Mesendoderm (in vitro differentiated cells): ENCODE measurements at regions not wholly inside any gene's neighbourhood (a gene's known extent, or its start where the extent isn't known, plus 50 kb on each side); places are given as distances from the start of the nearest gene placed in this dataset.

ENCODE experiments used
- DNase-seq: peaks from one replicate; pipeline ENCODE4 v3.0.0; 2013
- H2AK5ac ChIP-seq: 2 replicates; pipeline ENCODE4 v1.6.1; 2013; ENCODE audit warnings: low read length, inconsistent platforms
- H2BK120ac ChIP-seq: 2 replicates; pipeline ENCODE4 v1.6.1; 2013; ENCODE audit warnings: low read depth, mild to moderate bottlenecking, low read length, moderate library complexity, mixed read lengths
- H2BK15ac ChIP-seq: replicated peaks from 2 replicates; pipeline ENCODE4 v1.6.1; 2013; ENCODE audit warnings: low read depth, mild to moderate bottlenecking, moderate library complexity
- H2BK5ac ChIP-seq: 2 replicates; pipeline ENCODE4 v1.6.1; 2013; ENCODE audit warnings: low read length, inconsistent platforms
- H3K18ac ChIP-seq: 2 replicates; pipeline ENCODE4 v1.6.1; 2013; ENCODE audit warnings: mild to moderate bottlenecking, low read length, mixed read lengths
- H3K23ac ChIP-seq: one replicate; pipeline ENCODE4 v1.6.1; 2013; ENCODE audit warnings: low read length
- H3K27ac ChIP-seq: 2 replicates; pipeline ENCODE4 v1.5.1; 2013; ENCODE audit warnings: low read depth, mild to moderate bottlenecking, inconsistent platforms, low read length, moderate library complexity
- H3K27me3 ChIP-seq: 2 replicates; pipeline ENCODE4 v1.6.1; 2013; ENCODE audit warnings: low read length, control low read depth, mild to moderate bottlenecking, inconsistent platforms; ENCODE audit not compliant: insufficient read depth, poor library complexity
- H3K36me3 ChIP-seq: 2 replicates; pipeline ENCODE4 v1.6.1; 2013; ENCODE audit warnings: low read length, inconsistent platforms; ENCODE audit not compliant: control insufficient read depth, insufficient read depth
- H3K4ac ChIP-seq: one replicate; pipeline ENCODE4 v1.6.1; 2013; ENCODE audit warnings: low read depth, mild to moderate bottlenecking, low read length, moderate library complexity
- H3K4me1 ChIP-seq: 2 replicates; pipeline ENCODE4 v1.6.1; 2013; ENCODE audit warnings: low read depth, low read length, inconsistent platforms; ENCODE audit not compliant: control insufficient read depth
- H3K4me2 ChIP-seq: 2 replicates; pipeline ENCODE4 v1.6.1; 2013; ENCODE audit warnings: low read length
- H3K4me3 ChIP-seq: 2 replicates; pipeline ENCODE4 v1.5.1; 2013; ENCODE audit warnings: mild to moderate bottlenecking, low read length
- H3K56ac ChIP-seq: one replicate; pipeline ENCODE4 v1.6.1; 2013; ENCODE audit warnings: low read length
- H3K79me1 ChIP-seq: 2 replicates; pipeline ENCODE4 v1.6.1; 2013; ENCODE audit warnings: low read length, inconsistent platforms
- H3K79me2 ChIP-seq: 2 replicates; pipeline ENCODE4 v1.6.1; 2013; ENCODE audit warnings: mild to moderate bottlenecking, low read length; ENCODE audit not compliant: control insufficient read depth, insufficient read depth
- H3K9ac ChIP-seq: 2 replicates; pipeline ENCODE4 v1.6.1; 2013; ENCODE audit warnings: low read length, inconsistent platforms
- H4K5ac ChIP-seq: one replicate; pipeline ENCODE4 v1.6.1; 2013; ENCODE audit warnings: low read length
- H4K8ac ChIP-seq: one replicate; pipeline ENCODE4 v1.6.1; 2013; ENCODE audit warnings: low read depth, mild to moderate bottlenecking, control low read depth, low read length, moderate library complexity
- WGBS: extraction: QIAGEN DNeasy Blood & Tissue Kit; methylation state at CpG from one replicate; pipeline ENCODE4 v1.1.7; 2013; ENCODE audit warnings: low lambda C conversion rate, missing lambda C conversion rate; ENCODE audit not compliant: insufficient coverage; ENCODE audit errors: extremely low coverage; 5-methylcytosine and 5-hydroxymethylcytosine counted together

DNA sequence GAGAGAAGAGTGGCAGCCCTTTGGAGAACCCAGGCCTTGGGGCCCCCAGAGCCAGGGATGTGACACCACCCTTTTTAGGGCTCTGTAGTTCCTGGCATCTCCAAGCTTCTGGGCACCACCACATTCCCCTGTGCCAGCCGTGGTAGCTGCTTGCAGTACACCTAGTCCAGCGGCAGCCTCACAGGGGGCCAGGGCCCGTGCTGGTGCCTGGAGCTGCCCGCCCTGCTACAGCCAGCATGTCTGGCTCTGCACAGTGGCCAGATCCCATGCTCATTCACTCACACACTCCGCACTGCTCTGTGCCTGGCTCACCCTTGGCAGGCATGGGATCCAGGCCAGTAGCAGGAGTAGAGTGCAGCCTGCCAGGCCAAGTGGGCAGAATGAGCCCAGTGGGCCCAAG, 351.6 kb upstream of the TMCO5A start:
- no peak overlapping the region for H3K9ac ChIP-seq
- H4K8ac ChIP-seq, result no peak overlapping the region
- H3K4ac ChIP-seq, result no peak overlapping the region
- H3K23ac ChIP-seq, result no peak overlapping the region
- no peaks in the 10 kb centered on the region for H3K79me2 ChIP-seq
- no peaks in the 10 kb centered on the region for H3K79me1 ChIP-seq
- H2AK5ac ChIP-seq, result no peak overlapping the region
- no peak overlapping the region for H3K18ac ChIP-seq
- H3K4me1 ChIP-seq, result no peaks in the 10 kb centered on the region
- no peaks in the 10 kb centered on the region for H3K36me3 ChIP-seq
- no CpG with 5 or more reads among the region's 5 CpGs for WGBS
- H3K56ac ChIP-seq, result no peak overlapping the region
- H3K4me3 ChIP-seq, result no peak overlapping the region
- no peak overlapping the region for H2BK5ac ChIP-seq
- no peak overlapping the region for H2BK120ac ChIP-seq
- H3K4me2 ChIP-seq, result no peak overlapping the region
- H2BK15ac ChIP-seq, result no peak overlapping the region
- no peak overlapping the region for H4K5ac ChIP-seq
- no peaks in the 10 kb centered on the region for H3K27me3 ChIP-seq
- no peak for DNase-seq
- no peak overlapping the region for H3K27ac ChIP-seq

DNA sequence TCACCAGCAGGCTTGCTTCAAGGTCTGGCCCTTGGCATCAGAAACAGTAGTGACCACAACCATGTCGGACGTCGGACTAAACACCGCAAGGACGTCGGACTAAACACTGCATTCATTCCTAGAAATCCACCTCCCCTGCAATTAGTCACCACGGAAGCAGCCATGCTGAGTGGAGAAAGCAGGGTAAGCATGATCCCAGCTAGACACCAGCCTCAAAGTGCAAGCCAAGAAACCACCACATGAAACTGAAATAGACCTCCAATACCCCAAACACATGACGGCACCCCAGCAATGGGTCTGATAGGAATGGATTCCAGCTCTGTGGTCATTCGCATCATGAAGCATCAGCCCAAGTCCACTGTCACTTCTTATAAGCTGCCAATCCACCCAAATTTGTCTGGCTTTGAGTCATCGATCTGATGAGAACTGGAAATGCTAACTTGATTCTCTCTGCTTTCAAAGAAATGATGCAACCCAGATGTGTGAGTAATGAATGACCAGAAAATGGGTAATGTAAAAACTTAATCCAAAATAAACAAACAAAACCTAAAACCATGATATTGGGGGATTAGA, 348.3 kb upstream of the TMCO5A start:
- Histone ChIP-seq H3K27me3 (no peaks in the 10 kb centered on the region), H4K8ac (no peak overlapping the region), H3K36me3 (no peaks in the 10 kb centered on the region), H2BK15ac (no peak overlapping the region), H2AK5ac (no peak overlapping the region), H3K9ac (no peak overlapping the region), H3K23ac (no peak overlapping the region), H3K4me3 (no peak overlapping the region), H3K79me2 (no peaks in the 10 kb centered on the region), H2BK120ac (no peak overlapping the region), H3K79me1 (no peaks in the 10 kb centered on the region), H3K4me1 (no peaks in the 10 kb centered on the region), H2BK5ac (no peak overlapping the region), H3K18ac (no peak overlapping the region), H3K27ac (no peak overlapping the region), H3K4me2 (no peak overlapping the region), H4K5ac (no peak overlapping the region), H3K56ac (no peak overlapping the region), H3K4ac (no peak overlapping the region)
- no peak for DNase-seq
- WGBS, result no CpG with 5 or more reads among the region's 10 CpGs

DNA sequence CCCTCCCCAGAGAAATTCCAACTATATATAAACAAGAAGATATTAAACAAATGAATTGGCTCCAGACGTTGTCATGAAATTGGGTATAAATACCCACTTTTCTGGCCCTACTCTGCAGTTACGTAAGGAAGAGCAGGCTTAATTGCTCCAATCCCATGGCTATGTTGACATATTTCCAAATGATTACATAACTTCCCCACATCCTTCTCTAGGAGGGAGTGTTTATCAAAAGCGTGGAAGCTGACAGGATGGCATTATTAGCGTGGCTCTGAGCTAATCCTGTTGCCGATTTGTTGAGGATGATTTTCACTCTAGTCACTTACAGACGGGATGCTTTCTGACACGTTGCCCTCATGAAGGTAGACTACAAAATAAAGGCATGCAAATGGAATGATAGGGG, 347.5 kb upstream of the TMCO5A start:
- H2BK15ac ChIP-seq, result no peak overlapping the region
- no peak for DNase-seq
- no peak overlapping the region for H4K5ac ChIP-seq
- H3K18ac ChIP-seq, result no peak overlapping the region
- H3K23ac ChIP-seq, result no peak overlapping the region
- H3K4me3 ChIP-seq, result no peak overlapping the region
- no peaks in the 10 kb centered on the region for H3K79me2 ChIP-seq
- no CpG with 5 or more reads among the region's 7 CpGs for WGBS
- no peak overlapping the region for H3K4ac ChIP-seq
- H2BK5ac ChIP-seq, result no peak overlapping the region
- no peak overlapping the region for H3K27ac ChIP-seq
- no peak overlapping the region for H2AK5ac ChIP-seq
- H2BK120ac ChIP-seq, result no peak overlapping the region
- H3K36me3 ChIP-seq, result no peaks in the 10 kb centered on the region
- H3K4me2 ChIP-seq, result no peak overlapping the region
- no peaks in the 10 kb centered on the region for H3K4me1 ChIP-seq
- no peaks in the 10 kb centered on the region for H3K79me1 ChIP-seq
- no peak overlapping the region for H4K8ac ChIP-seq
- H3K27me3 ChIP-seq, result no peaks in the 10 kb centered on the region
- H3K9ac ChIP-seq, result no peak overlapping the region
- no peak overlapping the region for H3K56ac ChIP-seq

DNA sequence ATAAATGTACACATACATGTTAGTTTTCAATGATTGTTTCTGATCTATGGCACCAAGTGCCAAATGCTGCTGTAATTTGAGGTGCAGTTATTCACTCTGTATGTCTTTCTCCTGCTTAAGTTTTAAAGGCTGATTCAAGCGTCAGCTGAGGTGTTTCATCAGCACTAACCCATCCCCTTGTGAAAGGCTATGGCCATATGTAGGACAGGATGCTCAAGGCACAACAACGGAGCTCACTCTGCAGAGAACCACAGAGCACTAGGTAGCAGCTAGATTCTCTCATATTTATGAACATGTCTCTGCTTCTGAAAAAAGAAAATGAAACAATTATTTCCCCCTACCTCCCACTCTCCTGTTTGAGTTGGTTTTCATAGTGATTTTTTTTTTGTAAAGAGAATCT, 340.0 kb upstream of the TMCO5A start:
- H3K23ac ChIP-seq, result no peak overlapping the region
- H2BK5ac ChIP-seq, result no peak overlapping the region
- H3K9ac ChIP-seq, result no peak overlapping the region
- no peaks in the 10 kb centered on the region for H3K27me3 ChIP-seq
- no peaks in the 10 kb centered on the region for H3K79me1 ChIP-seq
- no peak overlapping the region for H3K56ac ChIP-seq
- no peak overlapping the region for H3K27ac ChIP-seq
- no peak overlapping the region for H2AK5ac ChIP-seq
- no peak overlapping the region for H3K18ac ChIP-seq
- no peak overlapping the region for H2BK120ac ChIP-seq
- no peaks in the 10 kb centered on the region for H3K4me1 ChIP-seq
- H3K79me2 ChIP-seq, result no peaks in the 10 kb centered on the region
- DNase-seq, result no peak
- H3K4me3 ChIP-seq, result no peak overlapping the region
- H3K4ac ChIP-seq, result no peak overlapping the region
- H3K4me2 ChIP-seq, result no peak overlapping the region
- no peaks in the 10 kb centered on the region for H3K36me3 ChIP-seq
- WGBS, result no CpG with 5 or more reads among the region's 2 CpGs
- H4K8ac ChIP-seq, result no peak overlapping the region
- H2BK15ac ChIP-seq, result no peak overlapping the region
- no peak overlapping the region for H4K5ac ChIP-seq

DNA sequence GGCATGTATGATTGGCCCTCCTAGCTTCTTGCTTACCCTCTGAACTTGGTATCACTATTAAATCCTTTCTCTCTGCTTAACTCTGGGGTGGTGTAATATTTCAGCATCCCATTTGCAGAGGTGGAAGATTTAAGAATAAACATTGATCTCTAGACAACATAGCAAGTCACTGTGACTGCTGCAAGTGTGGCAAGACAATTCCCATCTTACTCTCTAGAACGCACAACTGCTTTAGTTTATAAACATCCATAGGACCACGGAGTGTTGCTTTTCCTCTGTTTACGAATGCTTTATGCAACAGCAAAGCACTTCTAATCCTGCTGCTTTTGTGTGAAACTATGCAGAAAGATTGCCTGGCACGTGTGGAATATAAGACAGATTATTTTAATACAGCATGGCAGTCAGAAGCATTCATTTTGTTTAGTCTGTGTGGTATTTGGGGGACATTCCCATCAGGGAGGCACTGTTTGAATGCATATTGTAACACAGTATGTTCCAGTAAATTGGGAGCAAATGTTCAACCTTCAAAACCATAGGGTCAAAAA, 338.9 kb upstream of the TMCO5A start:
- Histone ChIP-seq H2BK5ac (no peak overlapping the region), H3K4me2 (no peak overlapping the region), H2BK15ac (no peak overlapping the region), H3K4ac (no peak overlapping the region), H3K18ac (no peak overlapping the region), H3K27ac (no peak overlapping the region), H3K27me3 (no peaks in the 10 kb centered on the region), H3K79me2 (no peaks in the 10 kb centered on the region), H3K79me1 (no peaks in the 10 kb centered on the region), H2AK5ac (no peak overlapping the region), H3K9ac (no peak overlapping the region), H3K4me3 (no peak overlapping the region), H3K36me3 (no peaks in the 10 kb centered on the region), H4K5ac (no peak overlapping the region), H3K56ac (no peak overlapping the region), H2BK120ac (no peak overlapping the region), H3K23ac (no peak overlapping the region), H3K4me1 (no peaks in the 10 kb centered on the region), H4K8ac (no peak overlapping the region)
- DNase-seq, result no peak
- no CpG with 5 or more reads among the region's 4 CpGs for WGBS

DNA sequence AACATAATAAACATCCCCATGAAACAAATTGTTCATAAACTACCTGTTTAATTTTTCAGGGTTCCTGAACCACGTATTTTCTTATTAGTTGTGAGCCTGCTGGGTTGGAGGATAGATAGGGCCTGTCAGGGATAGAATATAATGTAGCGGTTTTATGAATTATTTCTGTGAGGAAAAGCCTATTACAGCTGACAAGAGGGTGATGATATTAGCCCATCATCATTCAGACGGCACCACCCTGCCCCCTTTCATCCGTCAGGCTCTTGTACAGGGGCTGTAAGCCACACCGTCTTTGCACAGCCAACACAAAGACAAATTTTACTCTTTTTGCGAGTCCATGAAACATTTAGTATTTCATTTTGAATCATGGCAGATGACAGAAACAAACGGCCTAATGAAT, 335.3 kb upstream of the TMCO5A start:
- no peak overlapping the region for H4K8ac ChIP-seq
- no peak overlapping the region for H3K23ac ChIP-seq
- H3K79me2 ChIP-seq, result no peaks in the 10 kb centered on the region
- H4K5ac ChIP-seq, result no peak overlapping the region
- no peak for DNase-seq
- H3K9ac ChIP-seq, result no peak overlapping the region
- H3K4me2 ChIP-seq, result no peak overlapping the region
- H3K4ac ChIP-seq, result no peak overlapping the region
- no peaks in the 10 kb centered on the region for H3K4me1 ChIP-seq
- no peak overlapping the region for H3K27ac ChIP-seq
- no peak overlapping the region for H2BK15ac ChIP-seq
- no peak overlapping the region for H2BK120ac ChIP-seq
- no peak overlapping the region for H3K18ac ChIP-seq
- H3K27me3 ChIP-seq, result no peaks in the 10 kb centered on the region
- WGBS, result no CpG with 5 or more reads among the region's 7 CpGs
- no peaks in the 10 kb centered on the region for H3K79me1 ChIP-seq
- no peak overlapping the region for H3K56ac ChIP-seq
- H2BK5ac ChIP-seq, result no peak overlapping the region
- no peaks in the 10 kb centered on the region for H3K36me3 ChIP-seq
- no peak overlapping the region for H3K4me3 ChIP-seq
- H2AK5ac ChIP-seq, result no peak overlapping the region
